ENCODE measurements at regions not wholly inside any gene's neighbourhood (a gene's known extent, or its start where the extent isn't known, plus 50 kb on each side); places are given as distances from the start of the nearest gene placed in this dataset.

- Histone ChIP-seq H3K4me1 (peaks cover 0 to 35% (median 0%) of the 10 kb centered on the region in 4 donors), H3K9me3 (no peaks in the 10 kb centered on the region), H3K27me3 (no peaks in the 10 kb centered on the region), H3K27ac (no peak overlapping the region), H3K36me3 (no peaks in the 10 kb centered on the region), H3K4me3 (no peak overlapping the region)
- DNase-seq (ENCODE audit: low spot score in 2 of 2) = no peak
- 64 to 74% methylated on average over 2 of the region's 2 CpGs for WGBS, 2 donors
- TF ChIP-seq POLR2A (IDR thresholded peaks at IDR 0.05) (no peak), EP300 (IDR thresholded peaks at IDR 0.05) (no peak)
- TF ChIP-seq, protein P1, sequence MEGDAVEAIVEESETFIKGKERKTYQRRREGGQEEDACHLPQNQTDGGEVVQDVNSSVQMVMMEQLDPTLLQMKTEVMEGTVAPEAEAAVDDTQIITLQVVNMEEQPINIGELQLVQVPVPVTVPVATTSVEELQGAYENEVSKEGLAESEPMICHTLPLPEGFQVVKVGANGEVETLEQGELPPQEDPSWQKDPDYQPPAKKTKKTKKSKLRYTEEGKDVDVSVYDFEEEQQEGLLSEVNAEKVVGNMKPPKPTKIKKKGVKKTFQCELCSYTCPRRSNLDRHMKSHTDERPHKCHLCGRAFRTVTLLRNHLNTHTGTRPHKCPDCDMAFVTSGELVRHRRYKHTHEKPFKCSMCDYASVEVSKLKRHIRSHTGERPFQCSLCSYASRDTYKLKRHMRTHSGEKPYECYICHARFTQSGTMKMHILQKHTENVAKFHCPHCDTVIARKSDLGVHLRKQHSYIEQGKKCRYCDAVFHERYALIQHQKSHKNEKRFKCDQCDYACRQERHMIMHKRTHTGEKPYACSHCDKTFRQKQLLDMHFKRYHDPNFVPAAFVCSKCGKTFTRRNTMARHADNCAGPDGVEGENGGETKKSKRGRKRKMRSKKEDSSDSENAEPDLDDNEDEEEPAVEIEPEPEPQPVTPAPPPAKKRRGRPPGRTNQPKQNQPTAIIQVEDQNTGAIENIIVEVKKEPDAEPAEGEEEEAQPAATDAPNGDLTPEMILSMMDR (IDR thresholded peaks at IDR 0.05) = no peak
These were observed 166.9 kb downstream of the GLI2 start for GRCh38 chr2:120902592-120902991.

DNA sequence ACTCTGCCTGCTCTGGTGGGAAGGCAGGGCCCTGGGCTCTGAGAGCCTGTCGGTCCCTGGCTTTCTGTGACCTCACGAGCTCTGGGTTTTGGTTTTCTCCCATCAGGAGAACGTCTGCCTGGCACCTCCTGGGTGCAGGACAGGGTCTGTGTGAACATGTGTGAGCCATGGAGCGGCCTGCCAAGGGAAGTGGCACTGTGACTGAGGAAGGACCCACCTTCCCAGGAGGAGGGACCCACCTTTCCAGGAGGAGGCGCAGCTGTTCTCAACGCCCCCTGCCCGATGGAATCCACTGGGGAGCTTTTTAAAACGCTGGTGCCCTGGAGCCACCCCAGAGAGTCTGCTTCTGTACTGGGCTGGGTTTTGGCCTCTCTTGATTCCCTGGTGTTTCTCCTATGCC, 168.7 kb downstream of the GLI2 start:
- no peak for DNase-seq (ENCODE audit: low spot score in 2 of 2)
- Histone ChIP-seq H3K36me3 (no peaks in the 10 kb centered on the region), H3K9me3 (no peaks in the 10 kb centered on the region), H3K4me1 (peaks cover 0 to 26% (median 0%) of the 10 kb centered on the region in 4 donors), H3K4me3 (no peak overlapping the region), H3K27me3 (no peaks in the 10 kb centered on the region), H3K27ac (peak overlapping the region in 1 of 4 donors; percentile 48)
- WGBS, 2 donors = 56 to 62% methylated on average over 6 to 8 of the region's 8 CpGs
- TF ChIP-seq, protein P1 (IDR thresholded peaks at IDR 0.05) = no peak
- no peak for TF ChIP-seq POLR2A (IDR thresholded peaks at IDR 0.05)
- TF ChIP-seq EP300 (IDR thresholded peaks at IDR 0.05) = no peak

GRCh38 chr2:120904830-120905234, 169.2 kb downstream of the GLI2 start:
- 21 to 35% methylated on average over 5 of the region's 5 CpGs for WGBS, 2 donors
- TF ChIP-seq POLR2A (IDR thresholded peaks at IDR 0.05) = no peak
- TF ChIP-seq EP300 (IDR thresholded peaks at IDR 0.05) = no peak
- TF ChIP-seq, protein P1 (IDR thresholded peaks at IDR 0.05) = no peak
- H3K27ac ChIP-seq = peak overlapping the region in 2 of 4 donors; percentile 48

GRCh38 chr2:120905298-120905697, 169.6 kb downstream of the GLI2 start:
- 67 to 72% methylated on average over 5 of the region's 5 CpGs for WGBS, 2 donors
- no peak overlapping the region for H3K4me3 ChIP-seq
- peaks cover 0 to 21% (median 0%) of the 10 kb centered on the region in 4 donors for H3K4me1 ChIP-seq
- peak overlapping the region in 1 of 4 donors; percentile 48 for H3K27ac ChIP-seq
- H3K36me3 ChIP-seq = no peaks in the 10 kb centered on the region
- no peak for DNase-seq (ENCODE audit: low spot score in 2 of 2)
- H3K9me3 ChIP-seq = no peaks in the 10 kb centered on the region
- H3K27me3 ChIP-seq = no peaks in the 10 kb centered on the region
- no peak for TF ChIP-seq EP300 (IDR thresholded peaks at IDR 0.05)

More at GRCh38 chr2:120904830-120905234, 169.2 kb downstream of the GLI2 start:
- no peak for DNase-seq (ENCODE audit: low spot score in 2 of 2)
- no peaks in the 10 kb centered on the region for H3K36me3 ChIP-seq
- no peak overlapping the region for H3K4me3 ChIP-seq
- H3K27me3 ChIP-seq = no peaks in the 10 kb centered on the region
- H3K9me3 ChIP-seq = no peaks in the 10 kb centered on the region
- peaks cover 0 to 22% (median 0%) of the 10 kb centered on the region in 4 donors for H3K4me1 ChIP-seq

DNA sequence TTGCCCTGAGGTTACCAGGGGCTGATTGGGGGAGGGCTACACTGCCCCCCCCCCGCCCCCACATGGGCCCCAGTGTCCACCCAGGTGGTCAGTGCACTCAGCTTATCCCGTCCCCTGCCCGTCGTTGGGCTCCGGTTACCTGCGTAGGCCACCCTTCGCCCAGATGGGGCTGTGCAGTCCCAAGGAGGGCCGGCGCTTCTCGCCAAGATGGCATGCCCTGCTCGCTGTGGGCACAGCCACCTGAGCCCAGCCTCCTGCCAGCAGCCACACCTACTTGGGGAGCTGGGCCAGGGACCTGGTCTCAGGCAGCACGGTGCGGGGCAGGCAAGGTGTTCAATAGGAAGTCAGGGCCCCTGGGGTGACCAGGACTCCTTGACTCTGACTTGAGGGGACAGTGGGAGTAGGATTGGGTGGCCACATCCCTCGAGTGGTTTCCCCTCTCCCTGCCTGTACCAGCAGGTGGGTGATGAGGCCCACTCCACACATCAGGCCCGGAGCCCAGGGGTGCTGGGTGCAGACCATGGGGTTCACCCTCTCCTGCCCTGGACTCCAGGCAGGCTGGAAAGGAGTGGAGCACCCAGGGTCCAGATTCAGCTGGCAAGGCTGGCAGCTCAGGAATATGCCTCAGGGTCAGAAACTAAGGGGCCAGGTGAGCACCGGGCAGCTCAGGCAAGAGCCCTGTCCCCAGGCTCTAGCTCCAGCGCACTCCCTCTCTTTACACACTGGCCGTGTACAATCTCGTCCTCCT, 170.3 kb downstream of the GLI2 start:
- Histone ChIP-seq H3K4me3 (no peak overlapping the region), H3K4me1 (peaks cover 0 to 28% (median under 1%) of the 10 kb centered on the region in 4 donors), H3K36me3 (no peaks in the 10 kb centered on the region), H3K27ac (no peak overlapping the region), H3K9me3 (no peaks in the 10 kb centered on the region), H3K27me3 (no peaks in the 10 kb centered on the region)
- TF ChIP-seq POLR2A (IDR thresholded peaks at IDR 0.05) (no peak), EP300 (IDR thresholded peaks at IDR 0.05) (no peak)
- TF ChIP-seq, protein P1 (IDR thresholded peaks at IDR 0.05) = no peak
- WGBS, 2 donors = 91 to 94% methylated on average over 9 to 14 of the region's 19 CpGs
- no peak for DNase-seq (ENCODE audit: low spot score in 2 of 2)
